GM18499 (cell line): ENCODE measurements at regions not wholly inside any gene's neighbourhood (a gene's known extent, or its start where the extent isn't known, plus 50 kb on each side); places are given as distances from the start of the nearest gene placed in this dataset.
"Not testable (repeated sequence)": the region's sequence is repeated elsewhere in the genome, so short reads cannot be mapped to it uniquely, and the experiment has no call there.

Experiments used
- ATAC-seq: cut with Tn5 transposase; IDR thresholded peaks from one replicate; pipeline ENCODE4 v1.9.1; 2021; ENCODE audit warnings: moderate number of reproducible peaks; ENCODE audit not compliant: insufficient read depth, unreplicated experiment

DNA sequence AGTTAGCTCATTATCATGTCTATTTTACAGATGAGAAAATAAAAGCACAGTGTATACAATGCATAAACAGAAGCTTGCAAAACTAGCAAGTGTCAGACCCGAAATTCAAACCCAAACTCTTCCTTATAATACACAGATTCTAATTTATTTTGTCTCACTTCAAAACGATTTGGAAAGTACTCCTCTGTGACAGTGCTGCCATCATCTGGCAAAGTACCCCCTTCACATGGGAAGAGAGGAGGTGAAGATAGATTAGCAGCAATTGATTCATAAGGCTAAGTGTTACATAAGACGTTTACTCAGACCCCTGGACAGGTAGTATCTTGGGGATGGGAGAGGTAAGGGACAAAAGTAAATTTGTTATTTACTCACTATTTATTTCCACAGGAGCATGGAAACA lies 744.0 kb upstream of the SGO1 start:
- no peak for ATAC-seq

DNA sequence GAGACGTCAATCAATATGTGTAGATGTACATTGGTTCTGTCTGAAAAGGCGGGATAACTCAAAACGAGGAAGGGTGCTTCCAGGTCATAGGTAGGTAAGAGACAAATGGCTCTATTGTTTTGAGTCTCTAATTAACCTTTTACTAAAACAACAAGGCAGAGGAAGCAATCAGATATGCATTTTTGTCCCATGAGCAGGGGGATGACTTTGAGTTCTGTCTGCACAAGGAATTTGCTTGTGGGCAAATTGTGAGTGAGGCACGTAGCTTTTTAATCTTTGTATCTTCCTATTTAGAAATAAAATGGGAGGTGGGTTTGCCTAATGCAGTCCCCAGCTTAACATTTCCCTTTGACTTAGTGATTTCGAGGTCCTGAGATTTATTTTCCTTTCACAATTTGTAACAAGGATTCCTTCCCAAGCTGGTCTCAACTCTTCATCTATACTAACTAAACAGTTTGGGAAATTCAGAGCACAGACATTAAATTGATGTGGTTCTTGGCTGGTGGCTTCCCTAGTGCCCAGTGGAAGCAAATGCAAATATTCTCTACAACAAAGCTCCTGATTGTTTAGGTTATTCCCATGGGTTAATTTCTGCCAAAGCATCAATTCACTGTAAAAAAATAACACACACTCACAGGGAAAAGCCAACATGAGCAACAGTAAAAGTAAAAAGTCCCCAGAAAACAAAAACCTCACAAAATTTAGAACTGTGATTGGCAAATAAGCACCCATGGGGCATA lies 738.8 kb upstream of the SGO1 start:
- ATAC-seq = no peak

DNA sequence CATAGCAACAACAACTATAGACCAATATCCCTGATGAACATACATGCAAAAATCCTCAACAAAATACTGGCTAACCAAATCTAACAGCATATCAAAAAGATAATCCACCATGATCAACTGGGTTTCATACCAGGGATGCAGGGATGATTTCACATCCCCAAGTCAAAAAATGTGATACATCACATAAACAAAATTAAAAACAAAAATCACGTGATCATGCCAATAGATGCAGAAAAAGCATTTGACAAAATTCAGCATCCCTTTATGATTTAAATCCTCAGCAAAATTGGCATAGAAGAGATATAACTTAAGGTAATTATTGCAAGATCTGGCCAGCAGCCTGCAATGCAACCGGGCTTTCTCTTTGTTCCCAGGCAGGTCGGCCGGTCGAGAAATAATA lies 735.1 kb upstream of the SGO1 start:
- ATAC-seq = not testable (repeated sequence)

DNA sequence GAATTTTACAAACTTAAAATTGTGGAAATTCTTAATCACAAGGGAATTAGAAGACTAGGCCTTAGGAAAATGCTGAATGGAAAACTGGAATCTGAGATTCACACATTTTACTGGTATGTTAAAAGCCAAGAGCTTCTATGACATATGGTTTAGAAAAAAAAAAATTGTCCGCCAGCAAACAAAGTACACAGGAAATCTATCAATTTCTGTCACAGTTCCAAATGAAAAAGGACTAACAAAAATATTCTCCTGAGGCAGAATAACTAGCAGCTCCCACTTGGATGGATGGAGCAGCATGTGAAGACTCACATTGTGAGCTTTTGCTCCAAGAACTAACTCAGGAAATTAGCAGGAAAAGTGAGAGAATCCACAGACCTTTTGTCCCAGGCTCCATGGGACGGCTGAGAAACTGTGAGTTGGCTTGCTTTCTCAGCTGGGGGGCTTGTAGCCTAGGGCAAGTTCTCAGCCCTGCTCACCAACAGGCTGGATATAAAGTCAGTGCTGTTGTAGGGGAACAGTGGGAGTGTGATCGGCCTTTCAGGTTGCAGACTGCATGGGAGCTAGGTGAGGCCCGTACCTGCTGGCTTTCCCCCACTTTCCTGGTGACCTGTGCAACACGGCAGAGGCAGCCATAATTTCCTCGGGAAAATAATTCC lies 731.1 kb upstream of the SGO1 start:
- no peak for ATAC-seq

DNA sequence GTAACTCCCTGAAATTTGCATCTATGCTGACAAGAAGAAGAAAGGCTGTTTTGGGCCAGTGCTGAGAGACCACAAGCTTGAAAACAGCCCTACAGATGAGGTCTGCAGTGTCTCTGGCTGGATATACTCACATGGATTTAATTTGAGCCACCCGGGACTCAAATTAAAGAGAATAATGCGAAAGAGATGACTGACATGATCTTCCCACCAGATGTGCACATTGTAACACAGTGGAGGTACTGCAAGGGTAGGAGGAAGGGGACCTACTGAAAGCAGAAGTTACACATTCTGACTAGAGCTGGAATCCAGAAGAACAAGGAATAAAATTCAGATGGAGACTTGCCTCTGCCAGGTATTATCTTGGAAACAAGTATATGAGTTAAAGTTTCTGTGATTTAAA lies 728.3 kb upstream of the SGO1 start:
- ATAC-seq = no peak

DNA sequence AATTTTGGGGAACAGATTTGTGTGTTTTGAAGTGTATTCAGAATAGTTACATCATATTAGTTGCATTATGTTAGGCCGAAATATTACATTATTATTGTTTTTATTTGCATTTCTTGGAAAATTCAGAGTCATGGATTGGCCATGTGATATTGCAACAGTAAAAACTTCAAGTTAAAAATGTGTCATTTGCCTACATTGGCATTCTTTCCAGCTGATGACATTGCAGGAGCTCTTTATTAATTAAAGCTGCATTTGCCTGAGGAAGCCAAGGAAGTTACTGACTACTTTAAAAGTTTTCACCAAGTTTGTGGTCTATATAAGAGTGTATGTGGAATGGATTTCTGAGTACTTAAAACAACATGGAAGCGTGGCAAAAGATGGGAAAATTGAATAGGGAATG lies 726.4 kb upstream of the SGO1 start:
- ATAC-seq = no peak

DNA sequence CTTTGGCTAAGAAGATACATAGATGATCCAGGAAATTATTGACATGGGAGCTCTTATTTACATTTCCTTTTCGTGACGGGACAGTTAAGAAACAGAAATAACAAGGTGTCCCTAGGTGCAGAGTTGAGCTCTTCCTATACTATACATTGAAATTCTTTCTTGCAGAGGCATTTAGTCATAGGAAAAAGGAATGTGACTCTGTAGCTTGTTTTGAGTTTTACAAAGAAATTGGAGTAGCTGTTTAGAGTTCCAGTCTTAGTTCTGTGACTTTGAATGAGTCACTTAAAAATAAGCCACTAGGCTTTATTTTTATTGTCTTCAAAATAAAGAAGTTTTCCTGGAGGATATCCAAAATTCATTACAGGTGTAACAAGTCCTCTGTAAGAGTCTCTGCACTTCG lies 723.5 kb upstream of the SGO1 start:
- ATAC-seq = no peak

DNA sequence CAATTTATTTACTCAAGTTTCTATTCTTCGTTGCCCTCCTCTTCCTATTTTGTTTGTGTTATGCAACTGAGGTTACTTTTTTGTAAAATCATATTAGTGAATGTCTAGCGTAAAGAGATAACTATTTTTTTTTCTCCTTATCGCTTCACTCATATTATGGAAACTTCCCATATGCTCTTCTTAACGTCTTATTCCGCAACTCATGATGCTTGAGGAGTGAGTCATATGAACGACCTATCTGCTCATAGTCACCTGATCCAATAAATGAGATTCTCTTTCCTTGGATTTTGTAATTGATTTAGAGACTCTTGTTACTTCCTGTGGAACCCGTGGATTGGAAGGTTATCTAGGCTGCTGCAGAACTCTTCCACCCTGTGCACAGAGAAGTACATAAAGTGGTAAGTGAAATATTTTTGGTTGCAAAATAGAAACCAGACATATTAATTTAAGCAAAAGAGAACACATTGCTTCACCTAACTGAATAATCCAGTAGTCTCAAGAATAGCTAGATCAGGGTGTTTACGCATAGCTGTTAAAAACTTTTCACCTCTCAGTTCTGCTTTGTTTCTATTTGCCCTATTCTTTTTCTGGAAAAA lies 719.3 kb upstream of the SGO1 start:
- no peak for ATAC-seq

DNA sequence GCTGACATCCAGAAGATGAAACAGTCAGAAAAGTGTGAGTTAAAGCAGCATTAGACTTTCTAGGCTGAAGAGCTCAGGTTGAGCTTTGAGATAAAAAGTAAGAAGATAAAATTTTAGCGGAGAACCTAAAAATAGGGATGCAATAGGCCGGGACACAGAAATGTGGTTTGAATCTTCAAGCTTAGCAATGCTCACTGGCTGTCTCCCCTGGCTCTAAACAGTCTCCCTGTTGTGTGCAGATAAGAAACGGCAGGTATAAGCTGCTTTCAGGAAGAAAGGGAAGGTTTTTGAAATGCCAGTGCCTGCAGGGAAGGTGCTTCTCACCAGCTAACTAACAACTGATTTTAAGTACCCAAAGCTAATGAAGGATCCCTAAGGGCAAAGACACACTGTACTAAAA lies 718.7 kb upstream of the SGO1 start:
- ATAC-seq = no peak

DNA sequence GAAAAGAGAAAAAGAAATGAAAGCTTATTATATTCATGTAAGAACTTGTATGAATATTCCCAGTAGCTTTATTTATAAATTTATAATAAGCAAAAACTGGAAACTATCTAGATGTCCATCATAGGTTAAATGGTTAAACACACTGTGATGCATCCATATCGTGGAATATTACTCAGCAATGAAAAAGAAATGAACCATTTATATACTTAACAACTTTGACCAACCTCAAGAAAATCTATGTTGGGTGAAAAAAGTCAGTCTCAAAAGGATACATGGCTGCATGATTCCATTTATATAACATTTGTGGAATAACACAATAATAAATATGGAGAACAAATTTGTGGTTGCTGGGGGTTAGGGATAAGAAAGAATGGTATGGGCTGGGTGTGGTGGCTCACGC lies 713.0 kb upstream of the SGO1 start:
- no peak for ATAC-seq

DNA sequence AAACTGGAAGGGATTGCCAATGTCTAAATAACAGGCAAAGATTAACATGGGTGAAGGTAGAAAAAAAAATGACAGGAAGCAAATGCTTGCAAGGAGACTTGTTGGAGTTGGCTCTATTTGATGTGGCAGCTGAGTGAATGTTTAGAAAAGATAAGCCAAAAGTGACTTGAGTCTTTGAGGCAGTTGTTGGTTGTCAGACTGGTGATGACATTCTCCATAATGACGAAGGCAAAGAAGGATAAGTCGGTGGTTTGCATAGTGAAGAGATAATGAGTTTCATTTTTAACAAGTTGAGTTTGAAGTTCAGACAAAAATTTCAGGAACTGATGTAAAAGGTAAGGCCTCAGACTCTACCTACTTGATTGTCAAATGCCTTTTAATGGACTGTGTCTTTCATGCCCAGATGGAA lies 704.1 kb upstream of the SGO1 start:
- ATAC-seq = no peak

DNA sequence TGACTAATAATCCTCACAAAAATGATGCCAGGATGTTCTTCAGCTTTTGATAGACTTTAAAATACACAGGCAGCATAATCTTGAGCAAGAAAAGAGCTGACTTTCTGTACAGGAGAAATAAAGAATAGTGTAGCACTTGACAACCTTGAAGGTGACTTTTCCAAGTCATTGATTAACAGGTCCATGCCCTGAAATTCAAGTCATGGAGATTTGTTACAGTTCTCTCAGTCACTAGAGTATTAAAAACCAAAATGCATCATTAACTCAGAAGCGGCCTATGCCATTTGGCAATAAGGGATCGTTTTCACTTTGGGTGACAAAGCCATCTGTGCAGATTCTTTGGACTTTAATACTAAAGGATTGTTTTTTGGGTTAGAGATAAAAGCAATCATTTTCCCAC lies 692.7 kb upstream of the SGO1 start:
- no peak for ATAC-seq

DNA sequence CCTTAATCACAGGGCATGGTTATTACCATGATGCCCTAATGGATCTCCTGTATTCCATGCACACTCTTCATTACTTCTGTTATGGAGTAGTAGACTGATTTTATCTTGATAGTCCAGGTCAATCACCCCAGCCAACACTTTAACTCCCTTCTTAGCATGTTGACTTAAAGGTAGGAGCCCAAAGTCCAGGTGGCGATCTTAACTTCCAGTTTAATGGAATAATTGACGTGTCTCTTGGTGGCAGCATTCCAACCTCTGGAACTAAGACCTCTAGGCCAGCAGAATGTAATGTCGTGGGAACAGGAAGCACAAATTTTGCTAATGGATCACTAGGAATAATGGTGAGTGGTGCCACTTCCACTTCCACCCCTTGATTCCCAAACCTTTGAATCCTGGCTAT lies 687.2 kb upstream of the SGO1 start:
- ATAC-seq = no peak

DNA sequence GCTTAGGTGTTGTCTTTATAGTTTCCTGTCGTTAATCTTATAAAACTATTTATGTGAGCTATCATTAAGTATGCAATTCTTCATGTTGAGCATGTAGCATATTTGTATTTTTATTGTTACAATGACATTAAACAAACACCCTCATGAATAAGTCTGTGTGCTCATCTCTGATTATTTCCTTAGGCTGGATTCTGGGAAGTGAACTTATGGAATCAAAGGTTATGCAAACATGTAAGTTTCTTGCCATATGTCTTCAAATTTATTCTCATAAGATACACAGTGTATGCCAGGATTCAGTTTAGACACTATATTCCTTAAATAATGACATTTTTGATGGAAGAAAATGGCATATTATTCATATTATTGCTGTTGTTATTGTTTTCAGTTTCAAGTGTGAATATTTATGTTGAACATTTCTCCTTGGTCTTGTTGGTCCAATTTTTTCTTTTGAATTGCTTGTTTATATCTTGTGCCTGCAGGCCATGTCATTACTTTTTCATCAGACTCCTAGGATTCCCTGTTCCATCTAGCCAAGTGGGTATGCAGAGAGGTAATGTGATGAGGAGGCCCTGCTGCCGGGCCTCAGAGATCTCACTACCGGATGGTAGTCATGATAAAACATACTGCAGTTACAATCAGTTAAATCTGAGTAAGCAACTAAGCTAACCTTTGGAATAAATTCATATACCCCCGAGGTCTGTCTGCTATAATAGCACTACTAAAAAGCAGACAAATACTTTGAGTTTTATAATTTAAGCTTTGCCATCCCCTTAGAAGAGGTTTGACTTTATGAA lies 684.3 kb upstream of the SGO1 start:
- ATAC-seq = no peak

DNA sequence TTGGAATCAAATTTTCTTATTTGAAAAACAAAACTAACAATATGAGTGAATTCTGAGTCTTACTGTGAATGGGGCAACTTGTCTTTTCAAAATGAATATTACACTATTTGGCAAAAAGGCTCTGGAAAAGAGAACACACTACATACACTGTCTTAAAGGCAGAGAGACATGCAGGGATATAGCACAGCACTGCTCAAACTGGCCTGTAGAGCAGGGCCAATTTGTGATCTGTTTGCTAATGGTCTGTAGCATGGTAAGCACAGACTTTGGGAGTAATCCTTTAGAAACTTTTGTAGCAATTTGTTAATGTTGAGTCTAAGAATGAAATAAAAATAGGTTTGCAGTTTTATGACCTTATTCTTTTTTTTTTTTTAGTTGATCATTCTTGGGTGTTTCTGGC lies 679.8 kb upstream of the SGO1 start:
- no peak for ATAC-seq

DNA sequence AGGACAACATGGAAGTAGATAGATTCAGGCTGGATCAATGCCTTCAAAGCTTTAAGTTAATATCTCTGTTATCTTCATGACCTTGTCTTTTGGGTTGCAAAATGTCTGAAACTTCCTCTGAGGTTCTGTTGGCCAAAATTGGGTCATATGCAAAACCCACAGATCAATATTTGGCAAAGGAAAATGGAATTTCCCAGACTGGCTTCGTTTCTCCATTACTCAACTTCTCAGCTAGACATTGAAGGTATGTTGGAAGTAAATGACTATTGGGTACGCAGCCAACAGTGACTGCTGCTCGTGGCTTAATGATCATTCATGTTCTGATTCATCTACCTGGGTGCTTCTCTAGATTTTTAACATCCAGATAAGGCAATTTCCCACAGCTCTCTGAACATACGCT lies 675.4 kb upstream of the SGO1 start:
- ATAC-seq = no peak

DNA sequence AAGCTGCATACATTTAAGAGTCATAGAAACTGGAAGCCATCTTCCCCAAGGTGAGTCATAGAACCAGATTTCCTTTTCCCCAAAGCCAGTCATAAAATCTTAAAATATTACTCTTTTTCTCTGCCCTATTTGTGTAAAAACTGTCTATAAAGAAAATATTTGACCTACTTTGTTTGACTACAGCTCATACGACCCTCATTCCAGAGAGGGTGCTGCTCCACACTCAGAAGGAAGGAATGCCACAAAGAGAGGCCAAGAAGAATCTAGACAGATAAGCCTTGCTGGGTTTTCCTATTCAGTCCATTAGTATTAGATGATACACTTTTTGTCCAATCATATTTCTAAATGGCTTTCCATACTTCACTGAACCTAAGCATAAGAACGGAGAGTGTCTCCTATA lies 671.6 kb upstream of the SGO1 start:
- no peak for ATAC-seq

DNA sequence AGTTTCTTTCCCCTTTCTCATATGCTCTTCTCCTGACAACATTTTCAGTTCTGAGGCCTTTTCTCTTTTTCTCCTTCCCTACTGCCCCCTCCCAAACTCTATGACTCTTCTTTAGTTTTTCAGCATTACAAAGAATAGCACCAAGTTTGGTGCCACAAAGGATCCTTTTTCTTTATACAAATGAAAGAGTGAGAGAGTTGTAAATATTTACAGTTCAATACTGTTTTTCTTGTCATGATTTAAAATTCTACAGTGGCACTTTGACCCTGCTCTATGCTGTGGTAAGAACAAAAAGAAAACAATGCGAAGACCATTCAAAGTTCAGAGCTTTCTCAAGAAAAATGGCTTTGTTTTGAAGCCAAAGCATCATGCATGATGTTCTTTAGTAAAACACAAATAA lies 667.9 kb upstream of the SGO1 start:
- no peak for ATAC-seq

DNA sequence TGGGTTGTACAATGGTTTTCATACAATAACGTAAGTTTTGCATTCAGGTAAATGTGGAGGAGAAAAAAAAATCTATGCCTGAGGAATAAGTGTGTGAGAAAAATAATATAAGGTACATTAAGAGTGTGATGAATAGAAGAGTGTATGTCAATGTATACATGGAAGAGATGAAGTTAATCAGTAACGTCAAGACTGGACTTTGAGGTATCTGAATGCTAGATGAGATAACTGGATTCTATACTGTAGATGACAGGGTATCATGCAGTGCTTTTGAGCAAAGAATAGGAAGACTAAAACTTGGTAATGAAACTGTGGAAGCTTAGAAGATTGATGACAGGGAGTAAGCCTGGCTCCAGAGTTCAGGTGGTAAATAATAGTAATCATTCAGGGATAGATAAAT lies 666.7 kb upstream of the SGO1 start:
- no peak for ATAC-seq

DNA sequence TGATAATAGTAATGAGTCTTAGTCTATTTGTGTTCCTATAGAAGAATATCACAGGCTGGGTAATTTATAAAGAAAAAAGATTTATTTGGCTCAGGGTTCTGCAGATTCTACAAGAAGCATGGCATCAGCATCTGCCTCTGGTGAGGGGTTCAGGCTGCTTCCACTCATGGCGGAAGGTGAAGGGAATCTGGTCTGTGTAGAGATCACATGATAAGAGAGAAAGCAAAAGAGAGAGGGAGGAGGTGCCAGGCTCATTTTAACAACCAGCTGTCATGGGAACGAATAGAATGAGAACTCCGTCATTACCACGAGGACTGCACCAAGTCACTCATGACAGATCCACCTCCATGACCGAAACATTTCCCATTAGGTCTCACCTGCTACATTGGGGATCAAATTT lies 664.0 kb upstream of the SGO1 start:
- no peak for ATAC-seq

DNA sequence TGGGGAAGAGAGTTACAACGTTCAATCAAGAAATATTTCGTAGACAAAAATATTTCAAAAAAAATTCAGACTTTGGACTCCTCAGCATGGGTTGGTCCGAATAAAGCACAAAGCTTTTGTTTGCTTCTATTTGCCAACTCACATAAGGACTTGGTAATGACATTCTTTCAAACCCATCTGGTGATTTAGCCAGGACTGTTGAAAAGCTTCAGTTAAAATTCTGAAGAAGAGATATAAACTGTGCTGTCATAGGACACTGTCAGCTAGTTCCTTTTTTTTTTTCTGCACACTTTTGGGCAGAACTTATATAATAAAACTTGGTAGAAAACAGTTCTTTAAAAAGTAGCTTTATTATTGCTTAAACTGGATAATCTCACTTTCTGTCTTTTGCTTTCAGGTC lies 660.8 kb upstream of the SGO1 start:
- no peak for ATAC-seq
